ENCODE measurements at regions not wholly inside any gene's neighbourhood (a gene's known extent, or its start where the extent isn't known, plus 50 kb on each side); places are given as distances from the start of the nearest gene placed in this dataset.

- BruUV-seq (replicated peaks): no TSS peak
- WGBS (ENCODE audit: insufficient coverage, low coverage, missing lambda C conversion rate): 2% methylated on average over 6 of the region's 6 CpGs
- Histone ChIP-seq H3K27ac (ENCODE audit: extremely low read depth, low read depth, low read length) (no peak overlapping the region), H3K4me3 (no peak overlapping the region), H3K79me2 (ENCODE audit: control insufficient read depth, insufficient read depth, low read length) (no peaks in the 10 kb centered on the region), H4K20me1 (replicated peaks; ENCODE audit: control insufficient read depth, insufficient read depth, low read length) (no peaks in the 10 kb centered on the region), H3K4me2 (ENCODE audit: insufficient read depth, low read length) (no peak overlapping the region), H2AFZ (ENCODE audit: low read depth, low read length) (no peak overlapping the region), H3K36me3 (ENCODE audit: control insufficient read depth, insufficient read depth, low read length) (no peaks in the 10 kb centered on the region), H3K9ac (ENCODE audit: insufficient read depth in 1 of 2, low read depth in 2 of 2, low read length in 2 of 2) (no peak overlapping the region), H3K9me3 (replicated peaks; ENCODE audit: control insufficient read depth, insufficient read depth, low read depth, low read length) (no peaks in the 10 kb centered on the region), H3K4me1 (replicated peaks in 1 of 2; ENCODE audit: control insufficient read depth in 2 of 2, insufficient read depth in 2 of 2, low read length in 2 of 2) (no peaks in the 10 kb centered on the region), H3K27me3 (ENCODE audit: control insufficient read depth in 2 of 2, insufficient read depth in 2 of 2, low read length in 2 of 2) (no peaks in the 10 kb centered on the region), H3K9me1 (ENCODE audit: control insufficient read depth, insufficient read depth, low read length) (no peaks in the 10 kb centered on the region)
- no peak for ATAC-seq
- FAIRE-seq: no peak
- no peak for DNase-seq (ENCODE audit: extremely low read depth in 1 of 4, low spot score in 3 of 4)
- in situ Hi-C loops (cut with MboI) (no loop called here), intact Hi-C loops (cut with micrococcal nuclease) (no loop called here)
- ChIA-PET POLR2A (no interaction called here), CTCF (ENCODE audit: low intra/inter-chr PET ratio) (no interaction called here)
- TF ChIP-seq SP2 (IDR thresholded peaks at IDR 0.05; ENCODE audit: extremely low read depth, low read depth, low read length, poor library complexity, severe bottlenecking): no peak
- TF ChIP-seq, protein P1, sequence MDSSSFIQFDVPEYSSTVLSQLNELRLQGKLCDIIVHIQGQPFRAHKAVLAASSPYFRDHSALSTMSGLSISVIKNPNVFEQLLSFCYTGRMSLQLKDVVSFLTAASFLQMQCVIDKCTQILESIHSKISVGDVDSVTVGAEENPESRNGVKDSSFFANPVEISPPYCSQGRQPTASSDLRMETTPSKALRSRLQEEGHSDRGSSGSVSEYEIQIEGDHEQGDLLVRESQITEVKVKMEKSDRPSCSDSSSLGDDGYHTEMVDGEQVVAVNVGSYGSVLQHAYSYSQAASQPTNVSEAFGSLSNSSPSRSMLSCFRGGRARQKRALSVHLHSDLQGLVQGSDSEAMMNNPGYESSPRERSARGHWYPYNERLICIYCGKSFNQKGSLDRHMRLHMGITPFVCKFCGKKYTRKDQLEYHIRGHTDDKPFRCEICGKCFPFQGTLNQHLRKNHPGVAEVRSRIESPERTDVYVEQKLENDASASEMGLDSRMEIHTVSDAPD (CRISPR knock-in tag; IDR thresholded peaks at IDR 0.05): no peak
- no peak for TF ChIP-seq XRCC4 (IDR thresholded peaks at IDR 0.05; ENCODE audit: extremely low read depth, insufficient read depth, insufficient read length)
- TF ChIP-seq TRIM24 (IDR thresholded peaks at IDR 0.05): no peak
- TF ChIP-seq ZBTB11 (CRISPR knock-in tag; IDR thresholded peaks at IDR 0.05): no peak
Observed at GRCh38 chr3:76824658-76825240, 215.2 kb upstream of the ROBO2 start.

Data from K562 (cell line).